ENCODE measurements at regions not wholly inside any gene's neighbourhood (a gene's known extent, or its start where the extent isn't known, plus 50 kb on each side); places are given as distances from the start of the nearest gene placed in this dataset.
A peak's percentile ranks its signal among the peaks of the same experiment; 100 is the strongest.
"Not testable (repeated sequence)": the region's sequence is repeated elsewhere in the genome, so short reads cannot be mapped to it uniquely, and the experiment has no call there.

- no peak for DNase-seq
Observed at GRCh38 chr2:35293261-35293660, 1062.3 kb upstream of the CRIM1 start.

- no peak for DNase-seq
Observed at GRCh38 chr2:35292199-35292598, 1063.4 kb upstream of the CRIM1 start.

- no peak for DNase-seq
Observed at GRCh38 chr2:35281702-35282101, 1073.9 kb upstream of the CRIM1 start.

GRCh38 chr2:35255826-35256225, 1099.8 kb upstream of the CRIM1 start:
- no peak for DNase-seq

- no peak for DNase-seq
Observed at GRCh38 chr2:35251156-35251555, 1104.4 kb upstream of the CRIM1 start.

GRCh38 chr2:35246702-35247101, 1108.9 kb upstream of the CRIM1 start:
- no peak for DNase-seq

- DNase-seq: no peak
Observed at GRCh38 chr2:35228584-35228983, 1127.0 kb upstream of the CRIM1 start.

GRCh38 chr2:35220461-35220860, 1135.1 kb upstream of the CRIM1 start:
- DNase-seq: peak; percentile 6

GRCh38 chr2:35204881-35205280, 1150.7 kb upstream of the CRIM1 start:
- no peak for DNase-seq

- DNase-seq: no peak
Observed at GRCh38 chr2:35204323-35204722, 1151.3 kb upstream of the CRIM1 start.

GRCh38 chr2:35199298-35199697, 1156.3 kb upstream of the CRIM1 start:
- no peak for DNase-seq

- no peak for DNase-seq
Observed at GRCh38 chr2:35185861-35186412, 1169.6 kb upstream of the CRIM1 start.

GRCh38 chr2:35184471-35184870, 1171.1 kb upstream of the CRIM1 start:
- no peak for DNase-seq

- DNase-seq: not testable (repeated sequence)
Observed at GRCh38 chr2:35176726-35177125, 1178.9 kb upstream of the CRIM1 start.

- no peak for DNase-seq
Observed at GRCh38 chr2:35174845-35175244, 1180.7 kb upstream of the CRIM1 start.

GRCh38 chr2:35172687-35173086, 1182.9 kb upstream of the CRIM1 start:
- no peak for DNase-seq

GRCh38 chr2:35168351-35168750, 1187.2 kb upstream of the CRIM1 start:
- no peak for DNase-seq

- no peak for DNase-seq
Observed at GRCh38 chr2:35163948-35164347, 1191.6 kb upstream of the CRIM1 start.

- no peak for DNase-seq
Observed at GRCh38 chr2:35160871-35161270, 1194.7 kb upstream of the CRIM1 start.

GRCh38 chr2:35125871-35126270, 1229.7 kb upstream of the CRIM1 start:
- no peak for DNase-seq

GRCh38 chr2:35125278-35125677, 1230.3 kb upstream of the CRIM1 start:
- DNase-seq: no peak

- DNase-seq: no peak
Observed at GRCh38 chr2:35116151-35116550, 1239.4 kb upstream of the CRIM1 start.

GRCh38 chr2:35114765-35115164, 1240.8 kb upstream of the CRIM1 start:
- no peak for DNase-seq

GRCh38 chr2:35112367-35112766, 1243.2 kb upstream of the CRIM1 start:
- not testable (repeated sequence) for DNase-seq

GRCh38 chr2:35104309-35104708, 1251.3 kb upstream of the CRIM1 start:
- DNase-seq: no peak

- DNase-seq: no peak
Observed at GRCh38 chr2:35099342-35099741, 1256.2 kb upstream of the CRIM1 start.
